ENCODE measurements at regions not wholly inside any gene's neighbourhood (a gene's known extent, or its start where the extent isn't known, plus 50 kb on each side); places are given as distances from the start of the nearest gene placed in this dataset.

DNA sequence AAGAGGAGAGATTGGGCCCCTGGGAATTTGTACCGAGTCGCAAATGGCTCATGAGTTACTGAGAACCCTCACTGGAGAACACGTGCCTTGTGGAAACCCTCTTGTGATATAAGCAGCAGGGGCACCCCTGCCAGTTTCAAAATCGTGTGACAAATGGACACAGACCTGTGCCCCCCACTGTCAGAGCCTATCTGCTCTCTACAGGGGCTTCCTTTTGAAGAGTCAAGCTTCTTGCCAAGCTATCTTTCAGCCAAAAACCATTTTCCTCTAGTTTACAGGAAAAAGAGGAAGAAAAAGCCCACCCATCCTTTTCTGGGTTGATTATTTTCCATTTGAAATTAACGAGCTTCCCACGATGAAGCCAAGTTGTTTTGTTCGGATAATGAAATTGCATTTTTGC is 64.1 kb upstream of the MPP7 start:
- TF ChIP-seq, protein P1, sequence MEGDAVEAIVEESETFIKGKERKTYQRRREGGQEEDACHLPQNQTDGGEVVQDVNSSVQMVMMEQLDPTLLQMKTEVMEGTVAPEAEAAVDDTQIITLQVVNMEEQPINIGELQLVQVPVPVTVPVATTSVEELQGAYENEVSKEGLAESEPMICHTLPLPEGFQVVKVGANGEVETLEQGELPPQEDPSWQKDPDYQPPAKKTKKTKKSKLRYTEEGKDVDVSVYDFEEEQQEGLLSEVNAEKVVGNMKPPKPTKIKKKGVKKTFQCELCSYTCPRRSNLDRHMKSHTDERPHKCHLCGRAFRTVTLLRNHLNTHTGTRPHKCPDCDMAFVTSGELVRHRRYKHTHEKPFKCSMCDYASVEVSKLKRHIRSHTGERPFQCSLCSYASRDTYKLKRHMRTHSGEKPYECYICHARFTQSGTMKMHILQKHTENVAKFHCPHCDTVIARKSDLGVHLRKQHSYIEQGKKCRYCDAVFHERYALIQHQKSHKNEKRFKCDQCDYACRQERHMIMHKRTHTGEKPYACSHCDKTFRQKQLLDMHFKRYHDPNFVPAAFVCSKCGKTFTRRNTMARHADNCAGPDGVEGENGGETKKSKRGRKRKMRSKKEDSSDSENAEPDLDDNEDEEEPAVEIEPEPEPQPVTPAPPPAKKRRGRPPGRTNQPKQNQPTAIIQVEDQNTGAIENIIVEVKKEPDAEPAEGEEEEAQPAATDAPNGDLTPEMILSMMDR (conservative IDR thresholded peaks at IDR 0.05; ENCODE audit: low read length): no peak
- TF ChIP-seq EZH2phosphoT487 (IDR thresholded peaks at IDR 0.05; ENCODE audit: borderline replicate concordance): no peak

Measured in Loucy (cell line).